NK-92 (cell line): ENCODE measurements at regions not wholly inside any gene's neighbourhood (a gene's known extent, or its start where the extent isn't known, plus 50 kb on each side); places are given as distances from the start of the nearest gene placed in this dataset.

Experiments used
- DNase-seq: peaks from one replicate; lab custom pipeline; 2025; ENCODE audit not compliant: unreplicated experiment; lab: John Stamatoyannopoulos, UW

DNA sequence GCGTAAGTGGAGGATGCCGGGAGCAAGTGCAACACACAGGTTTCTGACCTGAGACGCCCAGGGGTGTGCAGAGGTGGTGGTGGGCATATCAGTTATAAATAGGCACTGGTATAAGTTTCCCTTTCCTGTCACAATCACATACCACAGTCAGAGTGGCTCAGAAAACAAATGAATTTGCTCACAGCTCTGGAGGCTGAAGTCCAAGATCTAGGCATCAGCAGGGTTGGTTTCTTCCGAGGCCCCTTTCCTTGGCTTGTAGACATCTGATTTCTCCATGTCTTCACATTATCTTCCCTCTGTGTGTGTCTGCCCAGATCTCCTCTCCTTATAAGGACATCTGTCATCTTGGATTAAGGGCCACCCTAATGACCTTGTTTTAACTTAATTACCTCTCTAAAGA lies 250.5 kb upstream of the TNRC6C start:
- DNase-seq: no peak

- DNase-seq: no peak
Measured at GRCh38 chr17:77708936-77709335, 249.6 kb upstream of the TNRC6C start.

DNA sequence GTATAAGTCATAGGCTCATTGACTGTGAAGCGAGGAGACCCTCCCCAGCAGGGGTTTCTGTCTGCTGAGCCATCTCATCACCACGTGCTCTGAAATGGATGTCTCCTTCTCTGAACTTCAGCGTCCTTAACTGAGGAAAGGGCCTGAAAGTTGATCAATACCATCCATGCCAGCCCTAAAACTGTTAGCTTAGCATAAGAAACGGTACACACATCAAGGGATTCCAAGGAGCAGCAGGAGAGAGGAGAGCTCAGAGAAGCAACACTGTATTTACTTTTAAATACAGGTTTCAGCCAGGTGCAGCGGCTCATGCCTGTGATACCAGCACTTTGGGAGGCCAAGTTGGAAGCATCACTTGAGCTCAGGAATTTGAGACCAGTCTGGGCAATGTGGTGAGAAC lies 248.9 kb upstream of the TNRC6C start:
- no peak for DNase-seq

- no peak for DNase-seq
Measured at GRCh38 chr17:77712578-77712977, 245.9 kb upstream of the TNRC6C start.

- DNase-seq: no peak
Measured at GRCh38 chr17:77716289-77716926, 242.1 kb upstream of the TNRC6C start.

DNA sequence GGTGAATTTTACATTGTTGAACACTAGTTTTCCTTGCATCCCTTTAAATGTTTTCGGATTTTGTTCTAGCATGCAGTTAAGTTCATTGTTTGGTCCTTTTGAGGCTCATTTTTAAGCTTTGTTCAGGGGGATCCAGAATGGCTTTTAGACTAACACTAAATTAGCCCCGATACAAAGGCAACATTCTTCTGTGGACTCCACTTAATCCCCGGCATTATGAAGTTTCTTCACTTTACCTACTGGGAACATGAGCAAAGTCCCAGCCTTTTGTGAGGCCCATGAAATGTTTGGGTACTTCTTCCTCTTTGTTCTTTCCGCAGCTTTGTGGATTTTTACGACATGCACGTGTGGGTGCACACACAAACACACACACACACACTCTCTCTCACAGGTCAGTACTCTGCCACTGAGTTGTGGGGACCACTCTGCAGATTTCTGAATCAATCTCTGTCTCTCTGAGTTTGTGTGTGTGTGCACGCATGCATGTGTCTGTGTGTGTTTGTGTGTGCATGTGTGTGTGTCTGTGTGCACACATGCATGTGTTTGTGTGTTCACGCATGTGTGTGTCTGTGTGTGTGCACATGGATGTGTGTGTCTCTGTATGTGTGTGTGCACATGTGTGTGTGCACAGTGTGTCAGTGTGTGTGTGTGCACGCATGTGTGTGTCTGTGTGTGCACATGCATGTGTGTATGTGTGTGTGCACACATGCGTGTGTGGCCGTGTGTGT lies 240.4 kb upstream of the TNRC6C start:
- no peak for DNase-seq

DNA sequence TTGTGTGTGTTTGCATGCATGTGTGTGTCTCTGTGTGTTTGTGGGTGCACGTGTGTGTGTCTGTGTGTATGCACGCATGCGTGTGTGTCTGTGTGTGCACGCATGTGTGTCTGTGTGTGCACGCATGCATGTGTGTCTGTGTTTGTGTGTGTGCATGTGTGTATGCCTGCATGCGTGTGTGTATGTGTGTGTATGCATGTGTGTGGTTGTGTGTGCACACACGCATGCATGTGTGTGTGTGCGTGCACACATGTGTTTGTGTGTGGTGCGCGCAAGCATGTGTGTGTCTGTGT lies 239.9 kb upstream of the TNRC6C start:
- DNase-seq: no peak

GRCh38 chr17:77719806-77720205 lies 238.7 kb upstream of the TNRC6C start:
- DNase-seq: no peak

DNA sequence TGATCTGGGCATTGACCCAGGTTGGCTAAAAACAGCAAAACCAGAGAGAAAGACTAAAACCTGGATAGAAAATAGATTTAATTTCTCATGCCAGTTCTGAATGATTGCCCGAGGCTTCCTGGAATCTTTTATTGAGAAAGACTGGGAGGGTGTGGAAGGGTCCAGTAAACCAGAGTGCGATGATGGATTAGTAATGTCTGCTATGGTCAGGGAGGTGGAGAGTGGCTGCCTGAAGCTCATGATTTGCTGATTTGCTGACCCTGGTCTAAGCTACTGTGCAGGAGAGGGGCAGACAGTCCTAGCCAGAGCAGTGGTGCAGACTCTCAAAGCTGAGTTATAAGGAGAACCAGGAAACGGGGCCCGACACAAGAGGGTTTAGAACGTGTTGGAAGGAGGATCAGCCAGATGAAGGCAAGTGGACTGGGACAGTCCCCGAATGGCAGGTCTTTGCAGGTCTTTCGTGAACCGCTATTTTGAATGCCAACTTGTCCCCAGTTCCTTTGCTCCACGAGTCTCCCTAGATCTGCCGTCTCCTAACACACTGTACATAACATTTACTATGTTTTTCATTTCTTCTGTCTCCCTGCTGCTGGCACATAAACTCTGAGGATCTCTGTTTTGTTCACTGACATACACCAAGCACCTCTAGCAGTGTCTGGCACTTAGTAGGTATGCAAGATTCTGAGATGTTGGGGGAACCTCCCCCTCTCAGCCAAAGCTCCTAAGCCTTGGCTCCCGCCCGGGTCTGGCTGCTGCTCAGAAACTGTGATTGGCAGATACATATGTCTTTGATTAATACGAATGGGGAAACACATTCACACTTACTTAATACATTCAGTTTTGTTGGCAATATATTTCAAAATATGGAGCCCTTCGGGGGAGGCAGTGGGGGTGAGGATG lies 237.3 kb upstream of the TNRC6C start:
- DNase-seq: no peak

DNA sequence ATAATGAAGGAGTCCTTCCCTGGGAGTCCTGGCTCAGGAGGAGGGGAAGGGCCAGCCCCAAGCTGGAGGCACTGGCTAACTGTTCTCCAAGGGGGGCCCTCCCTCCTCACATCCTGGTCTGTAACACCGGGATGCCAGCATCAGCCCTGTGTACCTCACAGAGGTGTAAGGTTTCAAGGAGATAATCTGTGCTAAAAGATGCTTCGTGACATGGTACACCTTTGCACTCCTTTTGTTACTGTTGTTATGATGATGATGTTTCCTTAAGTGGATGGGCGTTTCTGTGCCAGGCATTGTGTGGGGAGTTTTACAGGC lies 236.7 kb upstream of the TNRC6C start:
- no peak for DNase-seq

DNA sequence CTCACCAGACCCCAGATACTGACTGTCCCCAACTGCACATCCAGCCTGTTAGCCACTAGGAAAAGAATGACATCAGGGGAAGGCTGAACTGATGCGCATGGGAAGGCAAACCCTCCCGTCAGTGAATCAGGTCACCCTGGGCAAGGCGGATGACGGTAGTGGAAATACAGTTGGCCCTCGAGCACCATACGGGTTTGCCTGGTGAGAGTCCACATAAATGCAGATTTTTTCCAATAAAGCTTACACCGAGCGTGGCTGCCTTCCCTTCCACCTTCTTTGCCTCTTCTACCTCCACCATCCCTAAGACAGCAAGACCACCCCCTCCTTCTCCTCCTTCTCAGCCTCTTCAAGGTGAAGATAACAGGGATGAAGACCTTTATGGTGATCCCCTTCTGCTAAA lies 236.1 kb upstream of the TNRC6C start:
- DNase-seq: no peak

DNA sequence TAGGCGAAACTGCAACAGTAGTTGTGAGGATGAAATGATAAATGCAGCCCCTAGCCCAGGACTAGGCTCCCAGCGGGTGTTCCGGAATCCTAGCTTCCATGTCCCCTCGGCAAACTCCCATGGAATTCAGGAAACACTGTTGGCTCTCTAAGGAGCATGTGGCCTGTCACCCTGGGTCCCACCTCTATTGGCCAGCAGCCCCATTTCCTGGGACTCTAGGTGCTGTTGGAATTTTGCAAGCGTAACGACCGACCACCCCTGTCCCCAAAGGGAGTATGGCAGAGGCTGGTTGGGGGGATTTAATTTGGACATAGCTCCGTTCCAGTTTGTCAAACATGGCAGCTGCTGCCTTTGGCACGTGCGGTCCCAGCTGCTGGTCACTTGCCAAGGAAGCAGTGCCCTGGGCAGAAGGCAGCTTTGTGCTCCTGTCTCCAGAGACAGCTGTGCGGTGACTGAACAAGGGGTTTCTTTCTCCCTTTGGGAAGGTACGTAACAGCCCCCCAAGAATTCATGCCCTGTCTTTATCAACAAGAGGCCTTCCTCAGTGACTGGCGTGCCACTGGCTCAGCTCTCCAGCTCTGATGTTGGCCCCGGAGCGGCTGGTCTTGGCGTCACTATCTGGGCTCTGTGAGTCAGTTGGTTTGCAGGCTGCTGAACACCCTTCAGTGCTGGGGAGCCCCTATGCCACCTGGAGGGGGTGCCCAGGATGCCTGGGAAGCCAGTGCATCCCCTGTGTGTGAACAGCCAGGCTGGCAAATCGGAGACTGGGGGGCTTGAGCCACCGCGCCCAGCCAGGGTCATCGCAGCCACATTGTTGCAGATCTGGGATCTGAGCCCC lies 235.2 kb upstream of the TNRC6C start:
- DNase-seq: no peak

DNA sequence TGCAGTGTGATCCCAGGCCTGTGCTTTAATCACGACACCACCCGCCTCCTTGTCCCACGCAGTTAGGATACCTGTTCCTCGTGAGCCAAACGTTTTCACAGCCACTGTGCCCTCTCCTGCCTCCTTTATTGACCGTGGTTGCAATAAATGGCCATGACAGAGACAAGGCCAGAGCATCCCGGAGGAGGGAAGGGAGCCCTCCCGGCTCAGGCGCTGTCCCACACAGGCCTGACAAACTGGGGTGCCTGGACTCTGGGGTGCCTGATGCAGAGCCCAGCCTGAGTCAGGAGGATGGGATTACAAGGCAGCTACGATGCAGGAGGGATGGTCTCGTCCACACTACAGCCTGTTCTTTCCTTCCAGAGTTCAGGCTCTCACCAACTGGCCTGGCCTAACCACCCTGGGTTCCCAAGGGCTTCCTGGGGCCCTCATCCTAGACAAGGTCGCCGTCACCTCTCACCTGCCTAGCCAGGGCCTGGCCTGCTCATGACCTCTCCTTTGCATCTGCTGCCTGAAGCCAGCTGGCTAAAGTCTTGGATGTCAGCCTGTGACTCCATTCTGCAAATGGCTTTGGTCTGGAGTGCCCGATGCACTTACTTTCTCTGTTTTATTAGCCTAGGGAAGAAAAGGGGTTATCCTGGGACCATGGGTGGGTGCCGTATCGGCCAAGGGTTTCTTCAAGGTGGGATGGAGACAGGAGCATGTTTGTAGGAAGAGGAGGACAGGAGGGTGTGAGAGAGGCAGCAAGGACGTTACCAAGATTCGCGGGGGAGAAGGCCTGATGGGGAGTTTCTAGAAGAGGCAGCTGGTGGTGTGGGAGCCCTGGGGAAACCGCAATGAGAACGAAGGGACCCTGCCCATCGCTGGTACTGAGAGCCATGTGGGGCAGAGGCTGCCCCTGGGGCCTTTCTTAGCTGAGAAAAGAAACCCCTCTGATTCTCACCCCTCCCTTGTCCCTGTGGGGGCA lies 234.3 kb upstream of the TNRC6C start:
- DNase-seq: no peak

GRCh38 chr17:77724876-77725615 lies 233.5 kb upstream of the TNRC6C start:
- DNase-seq: no peak

GRCh38 chr17:77725846-77726245 lies 232.7 kb upstream of the TNRC6C start:
- no peak for DNase-seq

- no peak for DNase-seq
Measured at GRCh38 chr17:77726549-77727006, 231.9 kb upstream of the TNRC6C start.

GRCh38 chr17:77727037-77727615 lies 231.4 kb upstream of the TNRC6C start:
- DNase-seq: no peak

DNA sequence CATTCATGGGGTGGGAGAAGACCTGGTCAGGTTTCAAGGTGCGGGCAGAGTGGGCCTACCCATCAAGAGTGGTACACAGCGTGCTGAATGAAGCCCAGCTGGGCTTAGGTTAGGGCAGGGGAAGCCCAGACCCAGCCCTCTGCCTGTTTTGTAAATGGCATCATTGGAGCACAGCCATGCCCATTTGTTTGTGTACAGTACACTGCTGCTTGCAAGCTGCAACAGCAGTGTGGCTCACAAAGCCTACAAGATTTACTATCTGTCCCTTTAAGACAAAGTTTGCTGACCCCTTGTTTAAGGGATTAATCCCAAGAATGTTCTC lies 230.1 kb upstream of the TNRC6C start:
- DNase-seq: no peak

DNA sequence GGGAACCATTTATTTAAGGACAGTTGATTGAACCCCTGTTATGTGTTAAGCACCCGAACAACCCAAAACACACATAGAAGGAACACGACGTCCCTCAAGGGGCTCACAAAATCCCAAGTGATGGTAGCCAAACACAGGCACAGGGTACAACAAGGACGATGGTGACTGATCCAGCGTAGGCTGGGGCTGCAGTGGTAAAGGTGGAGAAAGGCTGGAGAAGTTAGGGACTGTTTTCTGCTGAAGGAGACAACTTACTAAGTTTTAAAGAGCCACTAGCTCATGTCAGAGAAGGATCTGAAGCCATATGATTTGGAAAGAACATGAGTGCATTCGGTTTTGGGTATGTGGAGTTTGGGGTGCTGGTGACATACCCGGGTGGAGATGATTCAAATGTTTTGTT lies 229.6 kb upstream of the TNRC6C start:
- DNase-seq: no peak
